ENCODE measurements at regions not wholly inside any gene's neighbourhood (a gene's known extent, or its start where the extent isn't known, plus 50 kb on each side); places are given as distances from the start of the nearest gene placed in this dataset.
"Not testable (repeated sequence)": the region's sequence is repeated elsewhere in the genome, so short reads cannot be mapped to it uniquely, and the experiment has no call there.

GRCh38 chr6:22747571-22747970, 178.2 kb downstream of the HDGFL1 start:
- DNase-seq (ENCODE audit: low spot score): no peak

DNA sequence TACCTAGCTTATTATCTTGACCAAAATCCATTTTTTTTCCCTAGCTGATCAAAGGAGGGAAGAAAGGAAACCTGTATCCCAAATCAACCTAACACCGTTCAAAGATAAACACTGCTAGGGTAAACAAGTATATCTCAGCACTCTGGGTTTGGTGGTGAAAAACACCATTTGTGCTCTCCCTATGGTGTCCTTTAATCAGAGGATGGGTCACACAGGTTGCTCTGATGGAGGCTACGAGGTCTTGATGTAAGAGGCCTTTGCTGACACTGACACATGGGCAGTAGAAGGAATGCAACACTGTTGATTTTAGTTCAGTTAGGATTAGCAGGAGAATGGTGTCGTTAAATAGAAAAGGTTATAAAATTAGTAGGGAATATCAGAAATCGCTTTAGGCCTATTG, 179.3 kb downstream of the HDGFL1 start:
- DNase-seq (ENCODE audit: low spot score): no peak

DNA sequence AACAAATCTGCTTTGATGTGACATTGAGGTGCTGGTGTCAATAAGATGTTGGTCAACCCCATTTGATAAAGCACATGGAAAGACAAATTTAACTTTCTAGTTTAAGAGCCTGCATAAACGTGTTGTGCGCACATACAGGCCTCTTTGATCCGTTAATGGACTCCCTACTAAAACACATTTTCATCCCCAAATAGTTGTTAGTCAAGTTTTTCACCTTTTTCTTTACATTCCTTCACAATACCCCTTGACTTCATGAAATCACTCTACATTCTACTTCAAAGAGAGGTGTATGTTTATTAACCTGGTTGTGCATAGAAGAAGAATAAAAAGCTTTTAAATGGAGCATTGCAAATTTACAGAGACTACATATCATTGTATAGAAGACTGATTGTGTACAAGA, 180.3 kb downstream of the HDGFL1 start:
- DNase-seq (ENCODE audit: low spot score): no peak

DNA sequence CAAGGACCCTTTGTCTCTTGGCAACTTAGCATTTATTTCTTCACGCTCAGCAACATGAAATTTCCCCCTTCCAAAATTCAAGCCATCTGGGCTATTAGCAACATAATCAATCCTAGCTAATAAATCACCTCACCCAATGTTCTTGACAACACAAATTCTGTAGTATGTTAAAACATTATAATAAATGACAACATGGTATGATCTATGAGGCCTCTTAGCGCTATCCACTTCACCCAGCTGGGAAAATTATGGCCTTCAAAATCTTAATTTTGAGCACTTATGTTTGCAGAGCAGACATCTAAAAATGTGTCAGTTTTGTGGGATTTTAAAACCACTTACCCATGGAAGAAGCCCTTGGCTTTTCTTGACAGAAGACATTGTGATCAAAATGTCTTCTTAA, 181.9 kb downstream of the HDGFL1 start:
- DNase-seq (ENCODE audit: low spot score): no peak

GRCh38 chr6:22752522-22752921, 183.2 kb downstream of the HDGFL1 start:
- no peak for DNase-seq (ENCODE audit: low spot score)

DNA sequence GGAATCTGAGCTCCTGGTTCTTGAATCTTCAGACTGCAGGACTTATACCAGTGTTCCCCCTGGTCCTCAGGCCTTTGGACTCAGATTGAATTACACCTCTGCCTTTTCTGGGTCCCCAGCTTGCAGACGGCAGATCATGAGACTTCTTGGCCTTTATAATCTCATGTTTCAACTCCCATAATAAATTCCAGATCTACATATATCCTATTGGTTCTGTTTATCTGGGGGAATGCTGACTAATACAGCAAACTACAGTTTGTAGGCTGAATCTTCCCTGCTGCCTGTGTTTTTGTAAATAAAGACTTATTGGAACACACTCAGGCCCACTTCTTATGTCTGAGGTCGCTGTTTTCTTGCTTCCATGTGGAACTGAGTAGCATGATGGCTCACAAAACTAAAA, 184.7 kb downstream of the HDGFL1 start:
- DNase-seq (ENCODE audit: low spot score): no peak

- no peak for DNase-seq (ENCODE audit: low spot score)
Observed at GRCh38 chr6:22755605-22756004, 186.2 kb downstream of the HDGFL1 start.

- DNase-seq (ENCODE audit: low spot score): no peak
Observed at GRCh38 chr6:22756365-22756764, 187.0 kb downstream of the HDGFL1 start.

GRCh38 chr6:22764496-22764895, 195.1 kb downstream of the HDGFL1 start:
- no peak for DNase-seq (ENCODE audit: low spot score)

DNA sequence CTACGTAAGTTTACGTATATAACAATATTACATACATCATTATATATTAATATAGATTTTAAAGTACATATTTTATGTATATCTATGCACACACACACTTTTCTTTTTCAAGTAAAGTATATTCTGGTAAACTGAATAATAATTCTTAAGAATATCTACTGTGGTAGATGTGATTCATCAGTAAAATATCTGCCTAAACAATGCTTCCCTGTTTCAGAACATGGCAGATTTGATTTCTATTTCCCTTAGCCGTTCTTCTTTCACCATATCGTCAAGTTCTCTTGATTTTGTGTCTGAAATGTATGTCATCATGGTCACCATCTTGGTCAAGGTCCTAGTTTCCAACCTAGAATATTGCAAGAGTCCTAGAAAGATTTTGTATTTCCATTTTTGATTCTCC, 195.6 kb downstream of the HDGFL1 start:
- no peak for DNase-seq (ENCODE audit: low spot score)

DNA sequence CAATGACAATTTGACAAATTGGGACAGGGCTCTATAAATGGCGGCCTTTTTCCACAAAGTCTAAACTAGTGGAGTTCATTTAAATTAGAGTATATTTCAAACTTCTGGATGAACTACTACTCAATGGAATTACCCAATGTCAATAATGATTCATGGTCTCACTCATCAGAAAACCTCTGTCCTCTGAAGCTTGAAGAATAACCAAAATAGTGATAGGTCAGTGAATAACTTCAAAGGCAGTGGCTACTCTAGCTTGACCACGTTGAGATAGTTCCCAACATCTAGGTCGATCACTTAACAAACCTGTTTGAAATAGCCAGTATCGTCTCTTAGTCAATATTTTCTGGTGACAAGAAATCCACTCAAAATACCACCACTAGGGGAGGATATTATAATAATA, 197.6 kb downstream of the HDGFL1 start:
- no peak for DNase-seq (ENCODE audit: low spot score)

GRCh38 chr6:22770054-22770453, 200.7 kb downstream of the HDGFL1 start:
- no peak for DNase-seq (ENCODE audit: low spot score)

GRCh38 chr6:22774129-22774528, 204.8 kb downstream of the HDGFL1 start:
- no peak for DNase-seq (ENCODE audit: low spot score)

DNA sequence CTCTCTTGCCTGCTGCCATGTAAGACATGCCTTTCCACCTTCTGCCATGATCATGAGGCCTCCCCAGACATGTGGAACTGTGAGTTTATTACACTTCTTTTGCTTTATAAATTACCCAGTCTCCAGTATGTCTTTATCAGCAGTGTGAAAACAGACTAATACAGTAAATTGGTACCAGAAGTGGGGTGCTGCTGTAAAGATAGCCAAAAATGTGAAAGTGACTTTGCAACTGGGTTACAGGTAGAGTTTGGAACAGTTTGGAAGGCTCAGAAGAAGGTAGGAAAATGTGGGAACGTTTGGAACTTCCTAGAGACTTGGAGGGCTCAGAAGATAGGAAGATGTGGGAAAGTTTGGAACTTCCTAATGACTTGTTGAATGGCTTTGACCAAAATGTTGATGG, 209.1 kb downstream of the HDGFL1 start:
- DNase-seq (ENCODE audit: low spot score): not testable (repeated sequence)

DNA sequence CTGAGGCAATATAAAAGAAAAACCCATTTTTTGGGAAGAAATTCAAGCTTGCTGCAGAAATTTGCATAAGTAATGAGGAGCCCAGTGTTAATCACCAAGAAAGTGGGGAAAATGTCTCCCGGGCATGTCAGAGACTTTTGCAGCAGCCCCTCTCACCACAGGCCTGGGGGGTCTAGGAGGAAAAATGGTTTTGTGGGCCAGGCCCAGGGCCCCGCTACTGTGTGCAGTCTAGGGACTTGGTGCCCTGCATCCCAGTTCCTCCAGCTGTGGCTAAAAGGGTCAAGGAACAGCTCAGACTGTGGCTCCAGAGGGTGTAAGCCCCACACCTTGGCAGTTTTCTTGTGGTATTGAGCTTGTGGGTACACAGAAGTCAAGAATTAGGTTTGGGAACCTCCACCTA, 209.7 kb downstream of the HDGFL1 start:
- DNase-seq (ENCODE audit: low spot score): no peak

GRCh38 chr6:22783931-22784330, 214.6 kb downstream of the HDGFL1 start:
- DNase-seq (ENCODE audit: low spot score): no peak

GRCh38 chr6:22784601-22785410, 215.4 kb downstream of the HDGFL1 start:
- no peak for DNase-seq (ENCODE audit: low spot score)

- DNase-seq (ENCODE audit: low spot score): no peak
Observed at GRCh38 chr6:22788038-22788437, 218.7 kb downstream of the HDGFL1 start.

GRCh38 chr6:22789315-22789714, 219.9 kb downstream of the HDGFL1 start:
- no peak for DNase-seq (ENCODE audit: low spot score)

GRCh38 chr6:22794844-22795243, 225.5 kb downstream of the HDGFL1 start:
- no peak for DNase-seq (ENCODE audit: low spot score)

GRCh38 chr6:22800451-22800850, 231.1 kb downstream of the HDGFL1 start:
- DNase-seq (ENCODE audit: low spot score): no peak

- no peak for DNase-seq (ENCODE audit: low spot score)
Observed at GRCh38 chr6:22801831-22802230, 232.5 kb downstream of the HDGFL1 start.

GRCh38 chr6:22804620-22805261, 235.4 kb downstream of the HDGFL1 start:
- DNase-seq (ENCODE audit: low spot score): no peak
